Fibroblast of skin of left quadriceps (primary cell): ENCODE measurements at regions not wholly inside any gene's neighbourhood (a gene's known extent, or its start where the extent isn't known, plus 50 kb on each side); places are given as distances from the start of the nearest gene placed in this dataset.

Experiments used
- DNase-seq, 2 experiments: peaks; one replicate each; pipeline ENCODE4 v3.0.0-alpha.2; 2013; ENCODE audit warnings: low read depth in 2 of 2

- DNase-seq: no peak
Measured at GRCh38 chr2:6454286-6454990, 411.3 kb downstream of the CMPK2 start.

- DNase-seq: no peak
Measured at GRCh38 chr2:6459138-6459537, 406.6 kb downstream of the CMPK2 start.

GRCh38 chr2:6470518-6470917 is 395.2 kb downstream of the CMPK2 start:
- no peak for DNase-seq

- DNase-seq: no peak
Measured at GRCh38 chr2:6471419-6471818, 394.3 kb downstream of the CMPK2 start.

DNA sequence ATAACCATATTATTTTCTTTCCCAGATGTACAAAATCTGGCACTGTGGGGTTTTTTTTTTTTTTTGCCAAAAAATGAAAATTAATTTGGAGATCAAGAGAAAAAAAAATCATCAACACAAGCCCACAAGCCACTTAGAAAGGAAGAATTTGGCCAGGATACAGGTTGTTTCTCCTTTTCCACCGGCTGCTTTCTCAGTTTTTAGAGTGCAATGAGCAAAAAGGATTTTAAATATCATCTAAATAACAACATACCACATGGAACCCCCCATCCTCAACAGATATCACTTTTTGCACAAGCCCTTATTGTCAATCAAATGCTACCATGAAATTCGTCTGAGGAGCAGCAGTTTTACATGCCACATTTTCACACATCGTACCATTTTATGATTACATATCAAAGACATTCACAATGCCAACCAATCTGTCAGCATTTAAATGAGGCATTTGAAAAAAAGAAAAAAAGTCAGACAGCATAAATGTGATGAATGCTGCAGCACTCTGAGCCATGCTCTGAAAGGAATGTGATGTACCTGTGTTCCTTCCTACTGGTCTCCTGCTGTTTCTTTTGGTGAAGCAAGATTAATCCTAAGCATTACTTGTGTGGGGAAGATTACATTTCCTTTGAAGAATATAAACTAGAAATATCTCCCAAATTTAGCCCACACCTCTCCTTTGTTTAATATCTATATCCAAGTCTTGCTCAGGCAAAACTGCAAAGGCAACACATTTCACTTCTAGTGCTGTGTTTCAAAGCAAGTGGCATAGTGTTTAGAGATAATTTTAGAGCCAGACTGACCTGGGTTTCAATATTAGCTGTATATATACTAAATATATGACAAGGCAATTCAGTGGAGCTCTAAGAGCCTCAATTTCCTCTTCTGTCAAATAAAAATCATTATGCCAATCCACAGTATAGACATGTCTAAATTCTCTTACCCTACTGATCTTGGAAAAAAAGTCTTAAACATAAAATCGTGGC is 391.3 kb downstream of the CMPK2 start:
- DNase-seq: no peak

DNA sequence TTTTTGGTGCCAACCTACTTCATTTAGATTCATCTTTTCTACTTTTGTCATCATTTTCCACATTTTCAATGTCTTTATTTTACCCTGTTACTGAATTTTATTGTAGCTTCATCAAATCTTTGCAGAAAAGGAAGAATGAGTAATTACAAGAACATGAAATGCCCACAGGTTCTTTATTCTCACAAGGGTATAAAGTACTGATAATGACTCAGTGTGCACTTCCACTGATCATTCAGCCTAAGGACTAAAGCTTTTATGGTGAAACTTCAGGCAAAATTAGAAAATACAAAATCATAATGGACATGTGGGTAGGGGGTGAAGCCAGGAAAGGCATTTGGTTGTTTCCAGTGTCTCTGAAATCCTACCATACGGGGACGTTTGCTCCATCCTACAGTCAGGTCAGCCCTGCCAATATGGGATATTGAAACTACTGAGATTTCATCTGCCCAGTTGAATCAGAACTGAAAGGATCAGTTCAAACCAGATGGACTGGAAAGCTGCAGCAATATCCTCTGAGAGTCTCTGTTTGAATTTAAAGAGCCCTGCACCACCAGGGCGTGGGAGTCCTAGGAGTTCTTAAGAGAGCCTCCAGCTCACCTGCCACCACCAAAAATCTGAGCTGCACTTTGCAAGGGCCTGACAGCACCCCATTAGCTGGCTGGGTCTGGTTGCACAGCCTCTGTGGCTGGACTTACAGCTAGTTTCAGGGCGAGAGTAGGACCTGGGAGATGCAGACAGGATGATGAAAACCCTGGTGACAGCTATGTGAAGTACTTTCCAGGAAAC is 390.4 kb downstream of the CMPK2 start:
- DNase-seq: no peak

DNA sequence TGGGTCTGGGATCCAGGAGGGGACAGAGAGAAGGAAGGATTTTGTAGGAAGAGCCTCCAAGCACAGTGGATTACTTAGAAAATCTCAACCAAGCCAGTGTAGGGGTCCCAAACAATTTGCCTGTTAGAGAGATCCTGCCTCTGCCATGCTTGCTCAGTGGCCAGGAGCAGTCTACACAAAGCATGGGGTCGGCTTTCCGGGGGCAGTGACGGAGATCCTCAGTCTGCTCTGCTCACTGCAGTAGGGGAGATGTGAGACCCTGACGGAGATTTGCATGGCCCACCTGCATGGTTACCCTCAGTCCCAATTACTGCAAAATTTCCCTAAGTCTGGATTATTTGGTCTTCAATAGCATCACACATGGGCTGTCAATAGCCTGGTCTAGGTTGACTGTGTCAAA is 385.2 kb downstream of the CMPK2 start:
- no peak for DNase-seq

- DNase-seq: no peak
Measured at GRCh38 chr2:6482256-6482655, 383.5 kb downstream of the CMPK2 start.

- DNase-seq: no peak
Measured at GRCh38 chr2:6487765-6488164, 377.9 kb downstream of the CMPK2 start.

- no peak for DNase-seq
Measured at GRCh38 chr2:6492573-6492972, 373.1 kb downstream of the CMPK2 start.

DNA sequence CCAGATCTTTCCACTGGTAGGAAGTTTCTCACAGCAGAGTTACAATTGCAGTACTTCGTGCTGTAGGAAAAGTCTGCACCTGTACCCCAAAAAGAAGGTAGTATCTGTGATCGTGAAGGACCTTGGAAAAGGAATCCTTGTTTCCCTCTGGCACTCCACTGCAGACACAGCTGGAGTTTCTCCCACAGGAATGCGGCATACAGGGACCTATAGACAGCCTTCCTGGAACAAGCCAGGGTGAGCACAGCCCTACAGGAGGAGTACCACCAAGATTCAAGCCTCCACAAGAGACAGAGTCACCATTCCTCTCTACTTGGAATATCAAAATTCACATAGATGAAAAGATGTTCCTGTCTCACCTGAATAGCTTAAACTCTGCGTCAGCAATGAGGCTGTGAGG is 372.4 kb downstream of the CMPK2 start:
- no peak for DNase-seq

DNA sequence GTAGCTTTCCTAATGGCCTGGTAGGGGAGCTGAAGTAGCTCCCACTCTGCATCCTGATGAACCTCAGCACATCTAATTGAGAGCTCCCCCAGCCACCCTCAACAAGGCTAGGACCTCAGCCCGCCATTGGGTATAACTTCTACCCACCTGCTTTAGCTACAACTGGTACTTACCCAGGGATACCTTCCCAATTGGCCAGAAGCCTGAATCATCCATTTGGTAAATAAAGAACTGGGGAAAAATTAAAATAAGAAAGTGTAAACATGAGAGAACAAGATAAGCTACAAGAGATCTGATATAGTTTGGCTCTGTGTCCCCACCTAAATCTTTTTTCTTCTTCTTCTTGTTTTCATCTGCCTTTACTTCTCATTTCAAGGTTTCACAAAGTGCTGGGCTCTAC is 372.0 kb downstream of the CMPK2 start:
- DNase-seq: no peak

DNA sequence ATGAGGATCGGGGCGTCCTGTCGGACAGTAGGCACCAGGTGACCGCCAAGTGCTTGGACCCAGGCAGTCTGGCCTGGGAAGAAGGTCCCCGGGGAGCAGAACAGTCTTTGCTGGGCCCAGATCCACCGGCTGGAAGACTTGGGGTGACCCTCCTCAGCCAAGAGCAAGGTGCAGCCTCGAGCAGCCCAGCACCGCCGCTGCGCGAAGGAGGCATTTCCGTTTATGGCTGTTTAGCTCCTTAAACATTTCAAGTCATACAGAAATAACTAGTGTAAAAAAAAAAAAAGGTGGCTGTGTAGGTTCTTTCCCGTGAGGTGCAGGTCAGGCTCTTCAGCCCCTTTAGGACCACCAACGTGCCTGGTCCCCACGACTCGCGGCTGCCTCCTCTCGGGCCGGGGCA is 370.2 kb downstream of the CMPK2 start:
- no peak for DNase-seq

DNA sequence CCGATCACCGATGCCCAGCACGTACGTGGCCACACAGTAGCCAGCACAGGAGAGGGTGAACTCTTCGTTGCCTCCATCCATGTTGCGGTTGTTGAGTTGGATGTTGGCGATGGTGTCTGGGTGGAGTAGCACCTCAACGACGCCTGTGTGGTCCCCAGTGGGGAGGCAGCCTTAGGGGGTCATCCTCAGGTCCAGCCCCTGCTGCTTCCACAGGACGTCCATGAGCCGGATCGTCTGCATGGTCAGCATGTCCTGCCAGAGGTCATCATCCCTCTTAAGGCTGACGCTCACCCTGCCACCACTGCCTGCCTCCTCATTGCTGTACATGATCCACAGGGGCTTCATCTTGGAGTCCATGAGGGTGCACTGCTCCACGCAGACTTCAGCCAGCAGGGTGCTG is 369.3 kb downstream of the CMPK2 start:
- DNase-seq: no peak

GRCh38 chr2:6497048-6497447 is 368.7 kb downstream of the CMPK2 start:
- no peak for DNase-seq

GRCh38 chr2:6498841-6499240 is 366.9 kb downstream of the CMPK2 start:
- no peak for DNase-seq

DNA sequence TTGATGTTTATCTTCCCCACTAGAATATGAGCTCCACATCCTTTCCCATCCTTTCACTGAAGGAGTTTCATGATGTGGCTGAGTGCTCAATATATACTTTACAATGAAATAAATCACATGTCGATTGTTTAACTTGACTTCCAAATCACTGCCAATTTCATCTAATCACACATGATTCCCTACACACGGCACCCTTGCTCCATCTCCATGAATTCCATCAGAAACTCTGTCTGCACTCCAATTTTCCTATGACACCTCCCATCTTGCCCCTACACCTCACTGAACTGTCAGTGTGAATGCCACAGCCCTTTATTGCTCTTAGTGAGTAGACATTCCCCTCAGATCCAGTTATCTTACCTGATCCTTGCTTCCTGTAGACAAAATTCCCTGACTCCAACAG is 366.0 kb downstream of the CMPK2 start:
- DNase-seq: no peak

DNA sequence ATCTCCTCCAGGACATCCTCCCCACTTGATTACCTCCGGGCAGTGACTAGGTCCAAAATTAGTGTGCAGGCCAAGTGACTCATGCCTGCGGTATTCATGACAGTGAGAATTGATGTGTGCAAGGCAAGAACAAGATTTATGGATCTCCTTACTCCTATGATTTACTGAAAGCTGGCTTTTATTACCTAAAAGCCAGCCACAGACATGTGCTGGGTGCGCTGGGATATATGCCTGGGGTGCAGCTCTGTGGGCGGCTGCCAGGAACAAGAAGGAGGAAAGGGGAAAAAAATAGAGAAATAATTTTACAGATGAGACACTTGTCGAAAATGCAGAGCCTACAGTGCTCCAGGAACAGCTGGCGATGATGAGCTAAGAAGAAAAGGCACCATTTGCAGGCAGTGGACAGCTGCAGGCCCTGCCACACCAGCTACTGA is 359.3 kb downstream of the CMPK2 start:
- DNase-seq: peak; percentile 93 to 95

- DNase-seq: no peak
Measured at GRCh38 chr2:6506859-6507258, 358.8 kb downstream of the CMPK2 start.

DNA sequence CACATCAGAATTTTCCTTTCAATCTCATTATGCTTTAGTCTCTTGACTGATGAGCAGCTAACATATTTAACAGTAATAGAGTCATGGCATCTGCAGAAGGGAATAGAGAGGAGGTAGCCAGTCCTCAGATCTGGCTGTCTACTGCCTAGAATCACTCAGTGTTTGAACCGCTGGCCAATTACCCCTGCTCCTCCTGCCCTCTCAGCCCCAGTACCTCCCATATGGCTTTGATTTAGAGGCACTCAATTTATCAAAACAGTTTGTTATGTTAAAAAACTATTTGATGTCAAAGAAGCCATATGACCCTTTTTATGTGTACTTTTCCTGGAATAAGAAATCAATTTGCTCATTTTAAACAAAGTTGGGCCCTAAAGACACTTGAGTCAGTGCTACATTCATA is 355.2 kb downstream of the CMPK2 start:
- DNase-seq: no peak

DNA sequence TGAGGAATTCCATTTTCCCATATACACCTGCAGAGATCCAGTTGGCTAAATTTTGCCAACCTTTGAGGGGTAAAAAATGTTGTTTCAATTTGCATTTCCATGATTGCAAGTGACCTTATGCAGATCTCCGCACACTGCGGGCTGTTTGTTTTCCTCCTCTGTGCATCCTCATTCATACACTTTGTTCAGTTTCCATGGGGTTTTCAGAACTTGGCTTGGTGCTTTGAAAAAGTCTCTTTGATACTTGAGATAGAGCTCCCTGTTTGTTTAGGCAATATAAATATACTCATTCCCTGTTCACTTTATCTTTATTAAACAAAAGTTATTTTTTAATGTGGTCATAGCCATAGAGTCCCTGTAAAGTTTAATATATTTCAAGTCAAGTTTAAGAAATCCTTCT is 353.1 kb downstream of the CMPK2 start:
- no peak for DNase-seq

GRCh38 chr2:6516674-6517073 is 349.0 kb downstream of the CMPK2 start:
- DNase-seq: no peak
